AG10803 (cell line): ENCODE measurements at regions not wholly inside any gene's neighbourhood (a gene's known extent, or its start where the extent isn't known, plus 50 kb on each side); places are given as distances from the start of the nearest gene placed in this dataset.

Source experiments
- DNase-seq: peaks from one replicate; pipeline ENCODE4 v3.0.0; 2010; ENCODE audit warnings: low read depth
- H3K4me3 ChIP-seq: 2 replicates; pipeline ENCODE4 v1.5.1; 2011; ENCODE audit warnings: mild to moderate bottlenecking, low read length, control low read depth
- TF ChIP-seq, protein P1 (sequence below): conservative IDR thresholded peaks from 2 replicates; pipeline ENCODE4 v1.5.1; 2011; ENCODE audit warnings: mild to moderate bottlenecking, low read length, control low read depth, inconsistent platforms

DNA sequence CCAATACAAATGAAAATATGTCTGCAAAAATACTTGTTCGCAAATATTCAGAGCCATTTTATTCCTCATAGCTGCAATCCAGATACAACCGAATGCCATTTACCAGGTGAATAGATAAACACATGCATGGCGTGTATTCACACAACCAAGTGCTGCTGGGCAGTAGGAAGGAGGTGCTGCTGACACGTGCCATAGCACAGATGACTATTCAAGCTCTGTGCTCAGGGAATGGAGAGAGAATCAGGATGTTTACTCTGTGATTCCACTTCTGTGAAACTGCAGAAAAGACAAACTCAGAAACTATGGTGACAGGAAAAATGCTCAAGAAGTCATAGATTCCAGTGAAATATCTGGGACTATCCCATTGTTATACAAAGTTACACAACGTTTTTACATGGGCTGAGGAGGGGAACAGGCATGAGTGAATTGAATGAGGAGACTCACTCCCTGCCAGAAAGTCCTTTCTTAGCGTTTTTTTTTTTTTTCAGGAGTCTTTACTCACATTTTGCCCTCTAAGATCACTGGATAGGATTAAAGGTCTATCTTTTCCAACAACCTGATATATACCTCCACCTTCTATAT is 152.9 kb upstream of the NDN start:
- H3K4me3 ChIP-seq: no peak overlapping the region
- TF ChIP-seq, protein P1, sequence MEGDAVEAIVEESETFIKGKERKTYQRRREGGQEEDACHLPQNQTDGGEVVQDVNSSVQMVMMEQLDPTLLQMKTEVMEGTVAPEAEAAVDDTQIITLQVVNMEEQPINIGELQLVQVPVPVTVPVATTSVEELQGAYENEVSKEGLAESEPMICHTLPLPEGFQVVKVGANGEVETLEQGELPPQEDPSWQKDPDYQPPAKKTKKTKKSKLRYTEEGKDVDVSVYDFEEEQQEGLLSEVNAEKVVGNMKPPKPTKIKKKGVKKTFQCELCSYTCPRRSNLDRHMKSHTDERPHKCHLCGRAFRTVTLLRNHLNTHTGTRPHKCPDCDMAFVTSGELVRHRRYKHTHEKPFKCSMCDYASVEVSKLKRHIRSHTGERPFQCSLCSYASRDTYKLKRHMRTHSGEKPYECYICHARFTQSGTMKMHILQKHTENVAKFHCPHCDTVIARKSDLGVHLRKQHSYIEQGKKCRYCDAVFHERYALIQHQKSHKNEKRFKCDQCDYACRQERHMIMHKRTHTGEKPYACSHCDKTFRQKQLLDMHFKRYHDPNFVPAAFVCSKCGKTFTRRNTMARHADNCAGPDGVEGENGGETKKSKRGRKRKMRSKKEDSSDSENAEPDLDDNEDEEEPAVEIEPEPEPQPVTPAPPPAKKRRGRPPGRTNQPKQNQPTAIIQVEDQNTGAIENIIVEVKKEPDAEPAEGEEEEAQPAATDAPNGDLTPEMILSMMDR: no peak
- no peak for DNase-seq

GRCh38 chr15:23846218-23846617 is 159.1 kb upstream of the NDN start:
- DNase-seq: no peak
- no peak overlapping the region for H3K4me3 ChIP-seq
- TF ChIP-seq, protein P1: no peak

GRCh38 chr15:23850666-23851065 is 163.6 kb upstream of the NDN start:
- DNase-seq: no peak
- H3K4me3 ChIP-seq: no peak overlapping the region
- TF ChIP-seq, protein P1: no peak

GRCh38 chr15:23851921-23852320 is 164.8 kb upstream of the NDN start:
- no peak for DNase-seq
- TF ChIP-seq, protein P1: no peak

DNA sequence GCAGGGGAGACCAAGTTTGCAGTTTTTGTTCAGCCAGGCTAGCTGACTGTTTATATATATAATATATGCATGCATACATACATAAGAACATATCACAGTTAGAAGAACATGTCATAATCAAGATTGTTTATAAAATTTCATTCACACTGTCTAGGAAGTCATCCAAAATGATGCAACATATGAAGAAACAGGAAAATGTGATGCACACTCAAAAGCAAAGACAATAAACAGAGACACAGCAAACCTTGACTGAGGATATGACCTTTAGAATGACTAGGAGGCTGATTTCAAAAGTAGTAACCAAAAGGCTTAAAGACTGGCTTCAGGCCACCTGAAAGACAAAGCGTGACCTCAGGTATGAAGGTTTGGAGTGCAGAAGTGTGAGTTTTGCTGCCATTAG is 166.2 kb upstream of the NDN start:
- no peak overlapping the region for H3K4me3 ChIP-seq
- TF ChIP-seq, protein P1: no peak
- no peak for DNase-seq

More at GRCh38 chr15:23851921-23852320, 164.8 kb upstream of the NDN start:
- H3K4me3 ChIP-seq: no peak overlapping the region

GRCh38 chr15:23854203-23854911 is 167.3 kb upstream of the NDN start:
- no peak overlapping the region for H3K4me3 ChIP-seq
- TF ChIP-seq, protein P1: no peak
- no peak for DNase-seq

DNA sequence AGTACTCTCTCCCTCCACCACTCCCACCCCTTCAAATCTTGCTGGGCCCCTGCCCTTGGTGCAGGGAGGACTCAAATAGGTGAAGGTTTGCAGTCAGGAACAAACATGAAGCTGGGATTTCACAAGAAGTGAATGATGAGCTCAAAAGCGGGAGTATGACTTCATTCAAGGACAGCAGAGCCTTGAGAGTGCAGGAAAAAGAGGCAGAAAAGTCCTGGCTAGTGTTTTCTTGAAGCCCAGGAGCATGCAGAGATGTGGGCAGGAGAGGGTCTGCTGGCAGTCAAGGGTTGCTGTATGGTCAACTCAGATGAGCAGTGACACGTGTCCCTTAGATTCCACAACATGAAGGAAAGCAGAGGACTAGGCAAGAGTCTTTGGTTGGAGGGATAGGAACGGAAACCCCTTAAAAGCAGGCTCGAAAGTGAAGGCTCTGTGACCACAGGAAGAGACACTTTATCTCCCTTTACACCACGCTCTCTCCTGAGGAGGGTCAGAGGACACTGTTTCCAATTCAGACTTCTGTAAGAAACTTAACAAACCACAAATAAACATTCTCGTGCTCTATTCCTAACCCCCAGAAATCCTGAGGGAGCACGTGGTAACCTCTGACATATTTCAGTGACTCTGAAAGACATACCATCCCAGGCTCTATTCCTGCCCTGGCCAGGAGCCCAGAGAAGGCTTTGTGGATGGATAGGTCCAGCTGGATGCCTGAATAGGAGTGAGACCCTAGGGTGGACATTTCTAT is 168.0 kb upstream of the NDN start:
- H3K4me3 ChIP-seq: no peak overlapping the region
- DNase-seq: no peak
- TF ChIP-seq, protein P1: no peak
